ENCODE measurements at regions not wholly inside any gene's neighbourhood (a gene's known extent, or its start where the extent isn't known, plus 50 kb on each side); places are given as distances from the start of the nearest gene placed in this dataset.

- no peaks in the 10 kb centered on the region for H3K27me3 Mint-ChIP-seq (ENCODE audit: low read depth)
- no peak for TF ChIP-seq CTCF (IDR thresholded peaks at IDR 0.05; ENCODE audit: unreplicated experiment)
- peaks cover 22% of the 10 kb centered on the region for H3K4me1 Mint-ChIP-seq
- no peaks in the 10 kb centered on the region for H3K36me3 Mint-ChIP-seq
- no peak overlapping the region for H3K27ac Mint-ChIP-seq
- no peak for DNase-seq (ENCODE audit: low spot score in 2 of 2, unreplicated experiment in 2 of 2)
- H3K4me3 Mint-ChIP-seq = no peak overlapping the region
- no peaks in the 10 kb centered on the region for H3K9me3 Mint-ChIP-seq
Measured at GRCh38 chr11:90911192-90911591, 688.3 kb upstream of the CHORDC1 start.

GRCh38 chr11:90908074-90908473 is 685.2 kb upstream of the CHORDC1 start:
- no peak overlapping the region for H3K27ac Mint-ChIP-seq

GRCh38 chr11:90895850-90896249 is 673.0 kb upstream of the CHORDC1 start:
- Mint-ChIP-seq H3K27me3 (ENCODE audit: low read depth) (no peaks in the 10 kb centered on the region), H3K36me3 (peaks cover 2% of the 10 kb centered on the region), H3K4me1 (peaks cover 13% of the 10 kb centered on the region), H3K9me3 (peaks cover 17% of the 10 kb centered on the region), H3K27ac (no peak overlapping the region), H3K4me3 (no peak overlapping the region)
- no peak for TF ChIP-seq CTCF (IDR thresholded peaks at IDR 0.05; ENCODE audit: unreplicated experiment)
- DNase-seq (ENCODE audit: low spot score in 2 of 2, unreplicated experiment in 2 of 2) = no peak

More at GRCh38 chr11:90908074-90908473, 685.2 kb upstream of the CHORDC1 start:
- H3K9me3 Mint-ChIP-seq = no peaks in the 10 kb centered on the region
- no peaks in the 10 kb centered on the region for H3K36me3 Mint-ChIP-seq
- no peak overlapping the region for H3K4me3 Mint-ChIP-seq
- DNase-seq (ENCODE audit: low spot score in 2 of 2, unreplicated experiment in 2 of 2) = no peak
- TF ChIP-seq CTCF (IDR thresholded peaks at IDR 0.05; ENCODE audit: unreplicated experiment) = no peak
- H3K4me1 Mint-ChIP-seq = peaks cover 8% of the 10 kb centered on the region
- no peaks in the 10 kb centered on the region for H3K27me3 Mint-ChIP-seq (ENCODE audit: low read depth)

- DNase-seq (ENCODE audit: low spot score in 2 of 2, unreplicated experiment in 2 of 2) = no peak
- H3K27ac Mint-ChIP-seq = no peak overlapping the region
- H3K4me3 Mint-ChIP-seq = no peak overlapping the region
- peaks cover 2% of the 10 kb centered on the region for H3K36me3 Mint-ChIP-seq
- H3K4me1 Mint-ChIP-seq = peaks cover 6% of the 10 kb centered on the region
- H3K27me3 Mint-ChIP-seq (ENCODE audit: low read depth) = no peaks in the 10 kb centered on the region
- no peak for TF ChIP-seq CTCF (IDR thresholded peaks at IDR 0.05; ENCODE audit: unreplicated experiment)
- H3K9me3 Mint-ChIP-seq = peaks cover 6% of the 10 kb centered on the region
Measured at GRCh38 chr11:90890347-90890746, 667.5 kb upstream of the CHORDC1 start.

GRCh38 chr11:90884181-90884580 is 661.3 kb upstream of the CHORDC1 start:
- H3K9me3 Mint-ChIP-seq = peaks cover 20% of the 10 kb centered on the region
- no peak overlapping the region for H3K4me3 Mint-ChIP-seq
- no peaks in the 10 kb centered on the region for H3K4me1 Mint-ChIP-seq
- DNase-seq (ENCODE audit: low spot score in 2 of 2, unreplicated experiment in 2 of 2) = no peak
- no peak for TF ChIP-seq CTCF (IDR thresholded peaks at IDR 0.05; ENCODE audit: unreplicated experiment)
- no peaks in the 10 kb centered on the region for H3K27me3 Mint-ChIP-seq (ENCODE audit: low read depth)
- no peak overlapping the region for H3K27ac Mint-ChIP-seq
- H3K36me3 Mint-ChIP-seq = peaks cover 2% of the 10 kb centered on the region

GRCh38 chr11:90874986-90875385 is 652.1 kb upstream of the CHORDC1 start:
- TF ChIP-seq CTCF (IDR thresholded peaks at IDR 0.05; ENCODE audit: unreplicated experiment) = no peak
- DNase-seq (ENCODE audit: low spot score in 2 of 2, unreplicated experiment in 2 of 2) = no peak
- H3K4me3 Mint-ChIP-seq = no peak overlapping the region

More at GRCh38 chr11:90874986-90875385, 652.1 kb upstream of the CHORDC1 start:
- Mint-ChIP-seq H3K4me1 (no peaks in the 10 kb centered on the region), H3K36me3 (no peaks in the 10 kb centered on the region), H3K27me3 (ENCODE audit: low read depth) (no peaks in the 10 kb centered on the region), H3K27ac (no peak overlapping the region), H3K9me3 (peaks cover 29% of the 10 kb centered on the region)

All from mesothelial cell of epicardium (in vitro differentiated cells).